ENCODE measurements at regions not wholly inside any gene's neighbourhood (a gene's known extent, or its start where the extent isn't known, plus 50 kb on each side); places are given as distances from the start of the nearest gene placed in this dataset.

DNA sequence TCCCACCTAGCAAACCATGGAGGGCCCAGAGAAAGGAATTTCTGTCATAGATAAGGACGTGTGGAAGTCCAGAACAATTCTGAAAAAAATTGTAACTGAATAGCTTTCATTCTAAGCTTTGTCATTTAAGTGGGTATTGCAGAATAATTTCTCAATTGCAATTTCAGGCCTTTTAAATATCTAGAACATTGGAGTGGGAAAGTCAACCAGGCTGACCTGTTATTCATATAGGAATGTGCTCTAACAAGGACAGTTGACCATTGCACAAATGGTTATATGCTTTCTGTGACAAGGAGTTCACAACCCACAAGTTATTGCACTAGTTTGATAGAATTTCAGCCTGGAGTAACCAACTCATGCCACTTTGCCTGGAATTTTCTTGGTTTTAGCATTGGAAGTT is 53.4 kb upstream of the OLIG3 start:
- TF ChIP-seq CTCF (IDR thresholded peaks at IDR 0.05; ENCODE audit: insufficient read depth, low read length) = no peak
- no peak for TF ChIP-seq POLR2AphosphoS5 (IDR thresholded peaks at IDR 0.05; ENCODE audit: low read depth)

All from HL-60 (cell line).